NCI-H1105 treated with DMSO at 0.1 percent for 48 hours (cell line): ENCODE measurements at regions not wholly inside any gene's neighbourhood (a gene's known extent, or its start where the extent isn't known, plus 50 kb on each side); places are given as distances from the start of the nearest gene placed in this dataset.
A peak's percentile ranks its signal among the peaks of the same experiment; 100 is the strongest.

Experiments used
- DNase-seq: peaks from one replicate; lab custom pipeline; 2025; lab: John Stamatoyannopoulos, UW

DNA sequence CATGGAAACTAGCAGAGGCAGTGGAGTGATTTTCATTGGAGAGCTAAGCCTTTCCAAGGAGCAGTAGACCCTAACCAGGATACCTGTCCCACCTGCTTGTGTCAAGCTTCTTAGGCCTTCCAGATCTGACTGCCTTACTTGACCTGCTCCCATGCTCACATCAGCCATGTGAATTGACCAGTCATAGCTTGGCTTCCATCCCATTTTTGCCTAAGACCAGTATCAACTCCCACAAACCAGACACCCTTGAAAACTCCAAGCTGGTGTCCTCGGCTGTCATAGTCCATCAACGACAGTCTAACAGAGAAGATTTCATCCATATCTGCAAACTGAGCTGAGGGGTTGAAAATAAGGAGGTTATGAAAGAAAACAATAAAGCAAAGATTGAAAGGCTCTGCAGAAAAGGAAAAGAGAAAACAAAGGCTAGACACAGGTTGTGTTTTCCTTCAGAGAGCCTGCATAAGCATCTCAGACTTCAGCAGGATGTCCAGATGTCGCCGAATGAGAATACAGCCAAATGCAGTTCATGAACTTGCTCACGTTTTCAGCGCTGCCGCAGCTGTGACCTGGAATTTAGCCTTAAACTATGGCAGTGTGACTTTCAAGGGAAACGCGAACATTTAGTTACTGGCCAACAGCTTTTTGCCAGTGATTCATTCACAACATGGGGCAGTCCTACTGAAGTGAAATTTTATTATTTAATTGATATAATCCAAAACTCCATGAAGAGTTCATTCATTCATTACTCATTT is 868.1 kb upstream of the ID2 start:
- no peak for DNase-seq

DNA sequence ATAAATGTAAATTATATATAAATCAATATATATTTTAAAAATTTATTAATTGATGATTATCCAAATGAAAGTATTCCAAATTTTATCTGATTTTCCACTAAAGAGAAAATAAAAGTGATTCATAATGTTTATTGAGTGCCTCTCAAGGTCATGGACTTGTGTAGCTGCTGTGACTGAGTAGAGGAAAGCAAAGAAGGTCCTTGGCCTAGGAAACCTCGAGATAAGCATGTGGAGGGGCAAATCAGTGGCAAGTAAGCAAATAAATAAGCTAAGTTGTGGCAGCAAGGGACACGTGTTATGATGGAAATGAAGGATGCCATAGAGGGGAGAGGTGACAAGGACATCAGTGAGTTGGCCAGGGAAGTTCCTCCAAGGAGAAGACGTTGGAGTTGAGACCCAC is 866.1 kb upstream of the ID2 start:
- DNase-seq: no peak

GRCh38 chr2:7816233-7816632 is 865.6 kb upstream of the ID2 start:
- DNase-seq: no peak

- DNase-seq: no peak
Observed at GRCh38 chr2:7816944-7817343, 864.9 kb upstream of the ID2 start.

GRCh38 chr2:7819316-7819715 is 862.5 kb upstream of the ID2 start:
- no peak for DNase-seq

DNA sequence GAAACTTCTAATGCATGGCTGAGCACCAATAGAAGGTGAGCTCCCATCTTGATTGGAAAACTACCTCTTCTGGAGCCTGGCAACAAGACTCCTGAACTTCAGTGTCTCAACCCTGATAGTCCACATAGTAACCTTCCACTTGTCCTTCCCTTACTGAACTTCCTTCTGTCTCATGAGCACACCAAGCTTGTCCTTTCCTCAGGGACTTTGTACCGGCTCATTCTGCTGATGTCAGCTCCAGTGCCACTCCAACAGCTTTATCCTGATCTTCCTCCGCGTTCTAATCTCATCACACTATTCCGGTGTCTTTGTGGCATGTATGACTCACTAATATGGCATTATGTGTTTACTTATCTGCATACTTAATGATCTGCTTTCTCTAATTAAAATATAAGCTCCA is 862.0 kb upstream of the ID2 start:
- DNase-seq: no peak

GRCh38 chr2:7824211-7824610 is 857.6 kb upstream of the ID2 start:
- DNase-seq: no peak

DNA sequence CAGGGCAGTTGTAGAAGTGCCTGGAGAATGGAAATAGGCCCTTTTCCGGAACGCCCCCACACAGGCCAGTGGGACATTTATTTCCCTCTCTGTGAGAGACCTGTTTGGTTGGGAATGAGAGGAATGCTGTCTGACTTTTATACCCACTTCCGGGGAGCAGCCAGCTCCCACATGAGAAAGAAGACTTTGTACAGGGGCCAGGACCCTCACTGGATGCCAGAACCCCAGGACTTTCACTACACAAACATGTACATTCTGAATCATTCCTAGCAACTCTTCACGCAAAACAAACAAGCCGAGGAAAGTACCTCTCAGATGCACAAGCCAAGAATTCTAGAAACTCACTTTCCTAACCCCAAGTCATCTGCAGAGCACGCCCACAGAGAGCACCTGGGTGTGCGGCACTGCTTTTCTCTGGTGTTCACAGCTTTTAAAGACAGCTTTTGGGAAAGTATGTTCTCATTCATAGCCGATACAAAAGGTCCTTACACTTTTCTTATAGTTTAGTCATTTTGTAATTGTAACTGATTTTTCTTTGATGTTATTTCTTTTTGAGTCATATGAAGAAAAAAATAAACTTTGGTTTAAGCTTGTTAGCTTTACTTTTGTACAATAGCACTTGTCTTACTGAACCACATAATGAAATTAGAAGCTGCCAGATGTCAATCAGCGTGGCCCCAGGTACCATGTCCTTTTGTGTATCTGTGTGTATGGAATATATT is 856.1 kb upstream of the ID2 start:
- DNase-seq: no peak

DNA sequence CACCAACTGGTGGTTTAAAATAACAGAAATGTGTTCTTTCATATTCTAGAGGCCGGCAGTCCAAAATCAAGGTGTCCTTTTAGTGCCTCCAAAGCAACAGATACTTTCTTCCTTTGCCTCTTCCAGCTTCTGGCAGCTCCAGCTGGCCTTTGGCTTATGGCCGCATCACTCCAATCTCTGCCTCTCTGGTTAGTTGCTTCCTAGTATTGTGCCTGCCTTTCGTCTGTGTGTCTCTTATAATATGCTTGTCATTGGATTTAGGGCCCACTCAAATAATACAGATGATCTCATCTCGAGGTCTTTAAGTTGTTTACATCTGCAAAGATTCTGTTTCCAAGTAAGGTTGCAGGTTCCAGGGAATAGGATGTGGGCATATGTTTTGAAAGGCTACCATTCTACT is 855.2 kb upstream of the ID2 start:
- no peak for DNase-seq

- DNase-seq: no peak
Observed at GRCh38 chr2:7829241-7829640, 852.6 kb upstream of the ID2 start.

GRCh38 chr2:7830616-7831015 is 851.2 kb upstream of the ID2 start:
- no peak for DNase-seq

- no peak for DNase-seq
Observed at GRCh38 chr2:7835151-7835550, 846.7 kb upstream of the ID2 start.

DNA sequence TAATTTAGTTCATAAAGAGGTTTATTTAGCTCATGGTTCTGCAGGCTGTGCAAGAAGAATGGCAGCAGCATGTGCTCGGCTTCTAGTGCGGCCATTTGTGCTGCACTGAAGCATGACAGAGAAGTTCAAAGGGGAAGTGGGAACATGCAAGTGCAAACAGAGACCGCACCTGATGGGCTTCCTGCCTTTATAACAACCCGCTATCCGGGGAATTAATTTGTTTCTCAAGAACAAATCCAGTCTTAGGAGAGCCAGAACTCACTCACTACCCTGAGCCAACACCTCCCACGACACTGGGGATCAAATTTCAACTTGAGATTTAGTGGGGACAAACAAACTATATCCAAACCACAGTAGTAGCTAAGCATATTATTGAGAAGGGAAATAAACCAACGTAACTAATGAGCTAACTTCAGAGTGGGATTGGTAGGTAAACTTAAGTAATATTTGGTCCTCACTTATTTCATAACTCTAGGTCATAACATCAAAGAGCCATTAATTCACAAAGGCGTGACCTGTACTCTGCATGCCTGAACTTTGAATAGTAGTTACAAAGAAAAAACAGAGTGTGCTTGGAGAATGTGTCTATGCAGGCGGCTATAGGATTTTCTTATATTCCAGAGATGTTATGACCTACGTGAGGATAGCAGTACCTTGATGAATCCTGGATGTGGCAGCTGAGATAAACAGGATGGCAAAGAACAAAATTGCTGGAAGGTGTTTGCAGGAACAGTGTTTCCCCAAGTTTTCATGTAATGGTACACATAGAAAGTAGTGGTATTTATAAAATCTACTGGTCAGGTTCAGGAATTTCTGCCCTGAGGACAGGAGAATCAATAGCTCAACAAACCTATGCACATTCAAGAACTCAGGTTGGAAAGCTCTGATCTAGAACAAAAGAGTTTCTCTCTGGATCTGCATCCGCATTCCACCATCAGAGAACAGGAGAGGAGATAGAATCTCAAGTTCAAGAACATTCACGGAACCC is 845.9 kb upstream of the ID2 start:
- peak; percentile 53 for DNase-seq

DNA sequence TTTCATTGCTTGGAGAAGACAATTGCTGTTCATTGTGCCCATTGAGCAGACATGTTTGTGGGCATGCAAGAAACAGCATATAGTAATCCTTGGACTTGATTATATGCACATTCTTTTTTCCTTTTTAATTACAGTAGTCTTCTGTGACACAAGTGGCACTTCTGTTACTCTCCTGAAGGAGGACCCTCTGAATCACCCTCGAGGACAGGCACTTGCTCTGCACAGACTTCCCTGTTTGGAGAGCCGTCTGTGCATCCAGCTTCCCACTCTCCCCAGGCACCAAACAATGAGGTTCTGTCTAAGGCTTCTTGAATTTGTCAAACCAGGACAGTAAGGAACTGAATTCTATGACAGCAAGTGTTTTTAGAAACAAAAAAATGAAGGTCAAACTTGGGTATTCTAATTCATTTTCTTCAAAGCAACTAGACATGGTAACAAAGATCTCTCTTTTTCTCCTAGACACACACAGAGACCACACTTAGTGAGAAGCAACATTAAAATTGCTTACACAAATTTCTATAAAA is 844.6 kb upstream of the ID2 start:
- no peak for DNase-seq

DNA sequence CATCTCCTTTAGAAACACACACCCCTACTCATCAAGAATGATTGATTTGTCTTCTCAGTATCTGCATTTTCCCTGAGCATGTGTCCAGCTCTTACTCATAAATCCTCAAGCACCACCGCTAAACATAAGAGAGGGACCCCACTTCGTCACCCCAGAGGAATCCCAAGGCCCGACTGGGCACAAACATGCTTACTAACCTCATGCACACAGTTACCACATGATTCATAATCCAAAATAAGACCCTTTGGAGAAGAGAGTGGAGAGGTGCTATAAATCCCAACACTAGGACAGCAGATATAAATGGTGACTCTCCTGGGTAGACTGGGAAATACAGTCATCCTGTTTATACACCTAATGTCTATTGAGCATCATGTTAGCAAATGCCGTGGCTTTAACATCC is 843.2 kb upstream of the ID2 start:
- no peak for DNase-seq

- no peak for DNase-seq
Observed at GRCh38 chr2:7840651-7841380, 841.0 kb upstream of the ID2 start.

- DNase-seq: no peak
Observed at GRCh38 chr2:7841751-7842150, 840.1 kb upstream of the ID2 start.

DNA sequence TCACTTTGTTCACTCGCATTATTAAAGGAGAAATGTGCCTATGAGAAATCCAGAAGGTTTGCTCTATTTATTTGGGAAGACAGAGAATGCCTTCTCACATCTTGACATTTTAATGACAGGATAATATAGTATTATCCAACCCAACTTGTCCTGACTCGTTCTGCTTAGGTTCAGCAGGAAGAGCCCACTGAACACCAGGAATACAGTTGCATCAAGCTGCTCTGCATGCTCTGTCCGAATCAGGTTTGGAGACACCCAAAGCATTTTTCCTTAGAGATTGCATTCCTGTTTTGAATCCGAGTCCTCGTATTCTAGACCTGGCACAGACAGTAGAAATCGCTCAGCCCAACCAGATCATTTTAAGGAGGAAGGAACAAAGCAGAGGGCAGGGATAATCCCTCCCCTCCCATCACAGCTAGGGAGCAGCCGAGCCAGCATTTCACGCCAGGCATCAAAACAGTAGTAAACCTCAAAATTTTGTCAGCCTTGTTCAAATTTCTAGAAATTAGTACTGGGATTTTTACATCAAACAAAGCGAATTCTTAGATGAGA is 837.4 kb upstream of the ID2 start:
- DNase-seq: peak; percentile 52

- no peak for DNase-seq
Observed at GRCh38 chr2:7845332-7845731, 836.5 kb upstream of the ID2 start.

DNA sequence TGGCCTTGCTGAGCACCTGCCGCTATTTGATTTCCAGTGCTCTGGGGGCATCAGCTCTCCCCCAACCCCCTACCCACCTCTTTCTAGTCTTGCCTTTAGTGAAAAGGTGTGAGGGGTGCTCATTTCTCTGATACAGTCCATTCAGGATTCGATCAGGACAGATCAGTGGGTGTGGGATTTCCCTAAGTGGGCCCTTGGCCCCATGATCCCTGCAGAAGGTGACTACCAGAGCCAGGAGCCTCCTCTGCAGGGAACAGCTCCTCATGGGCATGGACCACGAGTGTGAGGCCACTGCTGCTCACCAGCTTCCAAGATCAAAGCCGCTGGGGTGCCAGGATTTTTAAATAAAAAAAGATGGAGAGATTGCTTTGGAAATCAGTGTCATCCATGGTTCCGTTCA is 835.2 kb upstream of the ID2 start:
- no peak for DNase-seq

GRCh38 chr2:7847321-7847720 is 834.5 kb upstream of the ID2 start:
- no peak for DNase-seq
